ENCODE measurements at regions not wholly inside any gene's neighbourhood (a gene's known extent, or its start where the extent isn't known, plus 50 kb on each side); places are given as distances from the start of the nearest gene placed in this dataset.

- peak; percentile 17 for DNase-seq
Observed at GRCh38 chr4:187276736-187277408, 553.2 kb upstream of the FAT1 start.

- peak; percentile 23 for DNase-seq
Observed at GRCh38 chr4:187283201-187283955, 559.7 kb upstream of the FAT1 start.

- DNase-seq: no peak
Observed at GRCh38 chr4:187286525-187286924, 562.9 kb upstream of the FAT1 start.

GRCh38 chr4:187289371-187289770 is 565.7 kb upstream of the FAT1 start:
- no peak for DNase-seq

GRCh38 chr4:187294861-187295260 is 571.2 kb upstream of the FAT1 start:
- DNase-seq: peak; percentile 9

GRCh38 chr4:187301923-187302322 is 578.3 kb upstream of the FAT1 start:
- no peak for DNase-seq

- DNase-seq: no peak
Observed at GRCh38 chr4:187302457-187303150, 578.9 kb upstream of the FAT1 start.

- no peak for DNase-seq
Observed at GRCh38 chr4:187304133-187304532, 580.5 kb upstream of the FAT1 start.

GRCh38 chr4:187307131-187307530 is 583.5 kb upstream of the FAT1 start:
- peak; percentile 49 for DNase-seq

- peak; percentile 41 for DNase-seq
Observed at GRCh38 chr4:187309456-187309855, 585.8 kb upstream of the FAT1 start.

GRCh38 chr4:187312299-187312698 is 588.6 kb upstream of the FAT1 start:
- no peak for DNase-seq

GRCh38 chr4:187317799-187318198 is 594.1 kb upstream of the FAT1 start:
- no peak for DNase-seq

GRCh38 chr4:187321711-187322110 is 598.1 kb upstream of the FAT1 start:
- DNase-seq: no peak

- no peak for DNase-seq
Observed at GRCh38 chr4:187332141-187332540, 608.5 kb upstream of the FAT1 start.

GRCh38 chr4:187333151-187333550 is 609.5 kb upstream of the FAT1 start:
- no peak for DNase-seq

GRCh38 chr4:187335339-187335738 is 611.7 kb upstream of the FAT1 start:
- DNase-seq: no peak

- no peak for DNase-seq
Observed at GRCh38 chr4:187354740-187355139, 631.1 kb upstream of the FAT1 start.

- no peak for DNase-seq
Observed at GRCh38 chr4:187357045-187357643, 633.5 kb upstream of the FAT1 start.

- DNase-seq: no peak
Observed at GRCh38 chr4:187357821-187358220, 634.2 kb upstream of the FAT1 start.

GRCh38 chr4:187362937-187363857 is 632.4 kb upstream of the ZFP42 start:
- DNase-seq: no peak

GRCh38 chr4:187364401-187364800 is 631.2 kb upstream of the ZFP42 start:
- no peak for DNase-seq

- DNase-seq: no peak
Observed at GRCh38 chr4:187364851-187365250, 630.7 kb upstream of the ZFP42 start.
